GM21423 (cell line): ENCODE measurements at regions not wholly inside any gene's neighbourhood (a gene's known extent, or its start where the extent isn't known, plus 50 kb on each side); places are given as distances from the start of the nearest gene placed in this dataset.

ENCODE experiments used
- ATAC-seq: cut with Tn5 transposase; IDR thresholded peaks from one replicate; pipeline ENCODE4 v1.9.1; 2021; ENCODE audit warnings: mild to moderate bottlenecking, moderate library complexity; ENCODE audit not compliant: unreplicated experiment

DNA sequence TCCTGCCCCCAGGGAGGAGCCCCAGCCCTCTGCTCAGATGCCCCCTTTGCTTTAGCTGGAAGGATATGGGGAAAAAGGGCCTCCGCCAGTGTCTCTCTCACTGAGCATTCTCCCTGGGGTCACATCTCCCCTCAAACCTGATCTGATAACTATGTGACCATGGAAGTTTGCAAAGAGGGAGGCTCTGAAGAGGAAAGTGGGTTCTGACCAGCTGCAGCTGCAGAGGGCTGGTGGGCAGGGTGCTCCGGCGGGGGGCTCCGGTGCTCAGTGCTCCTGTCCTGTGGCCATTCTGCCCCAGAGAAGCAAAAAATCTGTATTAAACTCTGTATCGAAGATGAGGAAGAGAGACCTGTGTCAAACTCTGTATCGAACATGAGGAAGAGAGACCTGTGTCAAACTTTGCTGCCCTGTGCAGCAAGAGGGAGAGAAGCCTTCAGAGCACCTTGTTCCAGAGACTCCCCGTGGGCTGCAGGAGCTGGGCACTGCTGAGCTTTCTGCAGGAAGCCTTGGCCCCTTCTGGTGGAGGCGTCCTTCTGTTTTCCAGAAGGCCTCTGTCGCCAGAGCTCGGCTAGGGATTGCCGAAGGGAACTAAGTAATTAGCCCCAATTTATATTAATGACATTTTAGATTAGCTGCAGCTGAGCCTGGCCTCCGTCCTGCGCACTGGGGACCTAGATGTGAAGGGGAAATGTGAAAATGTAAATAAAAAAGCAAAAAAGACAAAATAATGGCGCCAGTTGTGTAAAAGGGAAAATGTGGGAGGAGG lies 186.2 kb upstream of the C1orf174 start:
- ATAC-seq: no peak

DNA sequence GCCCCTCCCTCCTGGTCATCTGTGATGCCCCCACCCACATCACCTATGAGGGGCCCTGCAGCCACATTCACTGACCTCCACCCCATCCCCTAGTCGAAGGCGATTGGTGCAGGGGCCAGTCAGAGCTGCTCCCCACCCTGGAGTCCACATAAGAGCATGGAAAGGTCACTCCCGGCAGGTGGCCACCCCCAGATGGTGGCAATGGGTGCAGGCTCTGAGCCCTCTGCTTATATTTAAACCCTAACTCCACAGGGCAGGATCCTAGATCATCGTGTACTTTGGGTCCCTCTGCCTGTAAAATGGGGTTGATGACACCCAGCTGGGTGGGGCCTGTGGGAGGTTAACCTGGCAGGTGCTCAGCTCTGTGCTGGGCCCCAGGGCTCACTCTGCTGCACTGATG lies 186.8 kb upstream of the C1orf174 start:
- no peak for ATAC-seq

DNA sequence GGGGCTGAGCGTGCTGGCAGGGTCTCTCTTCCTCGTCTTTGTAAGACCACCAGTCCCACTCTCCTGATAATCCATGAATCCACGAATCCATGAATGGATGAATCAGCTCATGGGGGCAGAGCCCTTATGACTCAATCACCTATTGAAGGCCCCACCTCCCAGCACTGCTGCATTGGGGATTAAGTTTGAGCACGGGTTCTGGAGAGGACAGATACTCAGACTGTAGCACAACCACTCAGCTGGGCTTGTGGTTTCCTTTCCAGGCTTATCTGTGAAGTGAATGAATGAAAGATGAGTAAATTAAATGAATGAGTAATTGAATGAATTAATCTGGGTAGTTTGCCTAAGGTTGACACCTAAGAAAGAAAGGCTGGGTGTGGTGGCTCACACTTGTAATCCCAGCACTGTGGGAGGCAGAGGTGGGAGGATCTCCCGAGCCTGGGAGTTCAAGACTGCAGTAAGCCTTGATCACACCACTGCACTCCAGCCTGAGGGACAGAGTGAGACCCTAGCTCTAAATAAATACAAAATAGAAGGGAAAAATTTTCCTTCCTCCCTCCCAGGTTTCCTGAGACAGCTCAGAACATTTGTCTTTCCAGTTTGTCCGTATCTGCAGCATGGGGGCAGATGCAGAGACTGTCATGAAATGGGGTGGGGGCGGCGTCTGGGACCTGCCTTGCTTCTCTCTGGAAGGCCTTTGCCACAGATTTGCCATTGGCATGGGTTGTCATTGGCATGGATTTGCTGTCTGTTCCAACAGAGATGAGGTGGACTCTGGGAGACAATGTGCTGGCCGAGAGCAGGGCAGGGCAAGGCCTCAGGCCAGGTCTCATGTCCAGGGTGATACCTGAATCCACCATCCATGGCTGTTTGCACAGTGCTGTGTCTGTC lies 187.7 kb upstream of the C1orf174 start:
- ATAC-seq: no peak

DNA sequence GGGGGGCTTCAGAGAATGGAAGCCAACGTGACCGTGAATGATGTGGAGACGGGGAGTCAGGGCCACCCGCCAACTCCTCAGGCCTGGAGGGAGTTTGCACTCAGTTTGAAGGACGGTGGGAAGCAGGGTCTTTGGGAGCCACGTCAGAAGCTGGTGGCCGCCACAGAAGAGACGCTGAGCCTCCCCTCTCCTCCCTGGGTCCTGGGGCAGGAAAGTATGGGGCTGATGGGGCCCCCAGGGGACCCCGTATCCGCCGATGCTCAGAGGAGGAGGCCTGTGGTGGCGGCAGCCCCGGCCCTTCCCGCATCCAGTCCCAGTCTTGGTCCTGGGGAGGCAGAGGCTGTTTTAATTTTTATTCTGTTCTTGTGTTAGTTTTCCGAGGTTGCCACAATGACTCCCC lies 188.6 kb upstream of the C1orf174 start:
- no peak for ATAC-seq

DNA sequence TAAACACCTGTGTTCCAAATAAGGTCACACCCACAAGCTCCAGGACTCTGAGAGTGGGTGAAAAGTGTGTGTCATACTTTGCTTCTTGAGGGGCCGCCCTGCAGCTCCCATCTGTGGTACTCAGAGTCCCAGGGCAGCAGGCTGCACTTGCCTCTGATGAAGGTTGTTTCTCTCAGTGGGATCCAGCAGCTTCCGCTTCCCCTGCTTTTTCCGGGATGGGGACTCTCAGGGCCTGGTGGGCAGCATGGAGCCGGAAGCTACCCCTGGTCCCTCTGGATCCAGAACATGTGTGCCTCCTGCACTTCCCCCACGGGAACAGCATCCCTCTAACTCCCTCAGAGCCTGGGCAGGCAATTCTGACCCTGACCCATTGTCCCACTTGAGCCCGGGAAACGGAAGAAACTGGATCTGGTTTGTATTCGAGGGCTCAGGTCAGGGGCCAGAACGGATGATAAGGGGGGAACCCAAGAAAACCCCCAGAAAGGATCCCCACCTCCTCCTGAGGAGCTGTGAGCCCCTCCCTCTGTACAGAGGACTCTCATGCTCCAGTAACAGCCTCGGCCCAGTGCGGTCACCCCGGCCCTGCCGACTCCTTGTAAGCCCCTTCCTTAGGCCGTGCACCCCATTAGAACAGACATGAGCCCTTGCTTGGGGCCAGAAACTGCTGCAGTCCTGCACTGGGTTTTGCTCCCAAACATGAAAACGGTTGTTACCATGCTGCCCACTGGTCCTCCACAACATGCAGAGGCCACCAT lies 189.5 kb upstream of the C1orf174 start:
- ATAC-seq: no peak

DNA sequence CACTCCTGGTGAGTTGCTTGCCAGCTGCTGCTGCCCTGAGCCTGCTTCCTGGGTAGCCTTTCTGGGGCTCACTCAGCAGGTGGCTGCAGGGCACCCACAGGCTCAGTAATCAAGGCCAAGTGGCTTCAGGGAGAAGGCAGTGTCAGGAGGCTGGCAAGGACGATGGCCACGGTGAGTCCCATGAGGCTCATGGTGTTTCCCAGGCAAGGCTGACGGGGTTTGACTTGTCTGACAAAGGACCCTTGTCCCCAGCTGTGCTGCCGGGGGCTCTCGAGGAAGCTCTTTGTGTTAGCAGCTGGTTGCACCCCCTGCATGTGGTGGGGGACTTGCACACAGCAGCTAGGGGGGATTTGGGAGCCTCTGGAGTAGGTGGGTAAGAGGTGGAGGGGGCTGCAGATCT lies 190.5 kb upstream of the C1orf174 start:
- no peak for ATAC-seq

DNA sequence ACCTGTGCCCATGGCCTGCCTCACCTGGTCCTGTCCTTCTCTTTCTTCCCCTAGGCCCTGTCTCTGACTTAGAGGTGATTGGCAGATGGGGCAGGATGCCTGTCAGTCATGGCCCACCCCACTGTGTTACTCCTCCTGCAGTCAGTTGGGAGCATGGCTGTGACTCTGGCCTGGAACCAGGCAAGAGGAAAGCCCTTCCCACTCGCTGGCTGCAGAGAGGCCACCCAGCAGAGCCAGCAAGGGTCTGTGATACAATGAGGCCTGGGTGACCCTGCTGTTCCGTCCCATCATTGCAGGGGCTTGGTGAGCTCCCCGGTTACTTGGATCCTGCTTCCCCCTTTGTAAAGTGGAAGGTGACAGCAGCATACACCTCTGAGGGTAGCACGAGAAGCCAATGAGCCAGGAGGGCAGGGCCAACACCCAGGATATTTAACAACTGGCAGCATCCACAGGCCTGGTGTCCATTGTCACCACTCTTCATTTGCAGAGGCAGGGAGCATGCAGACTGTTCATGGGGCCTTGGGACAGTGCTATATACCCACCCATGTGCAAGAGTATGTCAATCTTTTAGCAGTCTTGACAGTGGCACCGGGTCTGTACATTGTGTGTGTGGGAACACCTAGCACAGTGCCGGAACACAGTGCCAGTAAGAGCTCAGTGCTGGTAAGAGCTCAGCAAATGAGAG lies 191.0 kb upstream of the C1orf174 start:
- ATAC-seq: no peak

DNA sequence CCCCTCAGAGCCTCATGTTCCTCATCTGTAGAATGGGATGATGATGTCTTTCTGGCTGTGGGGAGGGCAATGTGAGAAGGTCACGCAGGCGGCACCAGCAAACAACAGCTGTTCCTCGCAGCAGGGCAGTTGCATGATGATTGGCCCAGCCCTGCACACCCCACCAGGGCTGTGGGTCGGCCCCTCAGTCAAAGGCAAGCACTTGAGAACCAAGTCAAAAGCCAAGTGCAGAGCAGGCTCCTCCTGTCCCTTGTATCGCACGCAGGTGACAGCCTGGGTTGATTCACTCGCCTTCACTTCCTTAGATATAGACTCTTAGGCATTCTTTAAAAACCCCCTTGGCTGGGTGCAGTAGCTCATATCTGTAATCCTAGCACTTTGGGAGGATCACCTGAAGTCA lies 191.9 kb upstream of the C1orf174 start:
- no peak for ATAC-seq

DNA sequence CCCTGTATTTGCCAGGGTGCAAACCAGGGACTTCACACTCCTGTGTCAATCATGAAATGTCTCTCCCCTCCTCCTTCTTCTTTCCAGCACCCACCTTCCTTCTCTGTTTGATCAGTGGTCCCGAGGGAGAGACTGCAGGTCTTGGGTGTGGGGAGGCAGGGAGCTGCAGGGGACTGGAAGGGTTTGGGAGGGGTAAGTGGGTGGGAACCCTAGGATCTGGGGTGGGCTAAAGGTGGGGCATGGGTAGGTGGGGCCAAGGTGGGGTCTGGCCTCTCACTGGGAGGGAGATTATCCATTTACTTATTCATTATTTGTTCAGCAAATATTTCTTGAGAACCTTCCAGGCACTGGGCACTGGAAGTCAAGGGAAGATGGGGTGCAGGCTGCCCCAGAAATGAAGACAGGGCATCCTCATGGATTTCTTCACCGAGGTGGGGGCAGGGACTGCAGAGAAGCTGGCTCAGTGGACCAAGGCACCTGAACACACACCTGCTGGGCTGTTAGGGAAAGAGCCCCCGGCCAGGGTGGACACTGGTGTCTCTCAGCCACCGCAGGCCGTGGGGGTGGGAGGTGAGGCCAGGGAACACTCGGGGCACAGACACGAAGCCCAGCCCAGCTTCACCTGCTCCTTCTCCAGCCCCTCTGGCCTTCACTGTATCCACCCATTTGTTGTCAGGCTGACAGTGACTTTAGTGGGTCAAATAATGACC lies 193.9 kb upstream of the C1orf174 start:
- no peak for ATAC-seq

DNA sequence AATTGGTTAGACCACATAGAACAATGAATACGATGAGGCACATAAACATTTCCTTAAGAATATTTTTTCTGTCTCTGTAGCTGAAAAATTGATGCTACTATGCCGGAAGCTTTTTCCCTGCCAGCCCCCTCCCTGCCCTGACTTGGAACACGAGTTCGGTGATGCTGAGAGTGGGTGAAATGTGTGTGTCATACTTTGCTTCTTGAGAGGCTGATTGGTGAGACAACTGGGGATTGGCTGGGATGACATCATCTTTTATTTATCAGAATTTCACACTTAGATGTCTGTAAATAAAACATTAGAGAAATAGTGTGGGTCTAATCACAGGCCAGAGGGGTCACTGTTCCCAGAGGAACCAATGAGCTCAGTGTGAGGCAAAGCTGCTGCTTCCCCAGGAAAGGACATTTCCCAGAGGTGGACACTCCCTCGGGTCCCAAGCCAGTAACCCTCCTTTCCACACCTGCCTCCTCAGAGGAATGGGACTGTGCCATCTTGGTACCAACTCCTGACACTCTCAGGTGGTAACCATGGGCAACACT lies 195.4 kb upstream of the C1orf174 start:
- no peak for ATAC-seq

DNA sequence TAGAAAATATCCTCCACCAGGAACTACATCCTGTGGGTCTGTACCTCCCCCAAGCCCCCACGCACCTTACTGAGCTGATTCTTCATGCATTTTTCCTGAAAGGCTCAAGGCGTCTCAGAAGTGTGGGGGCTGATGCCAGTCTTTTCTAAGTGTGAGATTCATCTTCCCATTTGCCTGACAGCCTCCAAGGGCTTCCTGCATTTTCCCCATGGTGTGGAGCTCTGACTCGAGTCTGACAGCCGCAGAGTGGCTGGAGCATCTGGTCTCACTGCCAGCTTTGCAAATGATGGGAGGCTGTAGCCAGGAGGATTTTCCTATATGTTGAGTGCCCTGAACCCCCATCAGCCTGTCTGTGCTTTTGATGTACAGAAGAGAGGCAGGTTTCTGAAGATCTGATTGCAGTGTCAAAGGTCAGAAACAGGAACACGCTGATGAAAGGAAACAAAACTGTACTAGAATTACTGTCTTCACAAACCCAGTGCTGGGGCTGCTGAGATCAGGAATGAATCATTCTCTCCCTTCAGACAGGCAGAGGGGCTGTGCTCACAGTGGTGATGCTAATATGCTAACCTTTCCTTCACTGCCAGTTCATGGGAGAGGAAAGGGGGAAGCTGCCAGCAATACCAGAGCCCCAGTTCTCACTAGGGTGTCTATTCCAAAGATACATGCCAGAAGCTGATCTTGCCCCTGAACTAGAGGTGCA lies 201.5 kb upstream of the C1orf174 start:
- no peak for ATAC-seq

DNA sequence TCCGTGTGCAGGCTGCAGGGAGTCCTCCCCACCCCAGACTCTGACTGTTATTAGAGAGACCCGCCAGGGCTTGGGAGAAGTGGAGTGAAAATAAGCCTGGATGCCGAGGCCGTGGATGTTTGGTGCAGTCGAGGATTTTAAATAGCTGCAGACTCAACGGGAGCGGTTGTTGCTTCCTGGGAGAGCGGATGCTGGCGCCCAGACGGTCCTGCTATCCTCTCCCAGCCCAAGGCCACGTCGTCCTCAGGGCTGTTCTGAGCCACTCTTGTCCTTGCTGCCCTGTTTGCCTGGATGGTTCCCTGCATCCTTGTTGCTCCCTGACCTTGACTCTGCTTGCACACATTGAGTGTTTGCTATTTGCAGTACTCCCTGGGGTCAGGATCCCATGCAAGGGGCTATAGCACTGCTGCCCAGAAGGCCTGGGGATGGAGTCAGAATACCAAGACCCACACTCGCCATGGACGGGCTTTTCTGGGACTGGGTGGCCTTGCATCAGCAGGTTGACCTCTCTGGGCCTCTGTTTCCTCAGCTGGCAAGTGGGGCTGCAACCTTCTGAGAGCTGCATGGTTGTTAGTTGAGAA lies 205.3 kb upstream of the C1orf174 start:
- no peak for ATAC-seq

DNA sequence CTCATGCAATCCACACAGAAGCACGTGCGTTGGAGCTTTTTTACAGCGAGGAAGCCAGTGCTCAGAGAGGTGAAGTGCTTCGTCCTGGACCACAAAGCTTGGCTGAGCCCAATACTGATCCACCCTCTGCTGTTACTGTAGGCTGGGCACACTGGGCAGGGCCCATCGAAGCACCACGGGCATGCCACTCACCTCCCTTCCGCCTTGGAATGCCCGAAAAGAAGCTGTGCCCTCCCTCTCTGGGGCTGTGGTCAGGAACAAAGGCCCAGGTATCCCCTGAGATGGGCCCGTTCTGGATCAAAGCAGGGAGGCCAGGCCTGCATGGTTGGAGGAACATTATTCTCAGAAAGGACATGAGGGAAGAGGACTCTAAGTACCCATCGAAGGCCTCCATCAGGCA lies 206.7 kb upstream of the C1orf174 start:
- ATAC-seq: no peak

DNA sequence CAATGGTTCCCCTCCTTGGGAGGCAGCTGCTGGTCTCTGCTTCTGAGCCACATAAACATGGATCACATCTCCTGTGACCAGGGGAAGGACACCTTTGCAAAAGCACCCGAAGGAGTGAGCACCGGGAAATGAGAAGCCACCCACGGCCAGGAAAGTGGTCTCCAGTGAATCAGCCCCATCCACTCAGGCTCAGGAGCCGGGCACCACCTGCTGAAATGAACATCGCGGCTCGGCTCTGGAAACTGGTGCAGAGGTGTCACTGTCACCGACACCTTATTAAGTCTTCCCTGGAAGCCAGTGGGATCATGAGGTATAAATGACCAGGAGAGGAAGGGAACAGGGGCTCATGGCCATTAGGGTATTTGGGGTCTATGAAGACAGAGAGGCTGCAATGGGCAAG lies 207.2 kb upstream of the C1orf174 start:
- no peak for ATAC-seq

DNA sequence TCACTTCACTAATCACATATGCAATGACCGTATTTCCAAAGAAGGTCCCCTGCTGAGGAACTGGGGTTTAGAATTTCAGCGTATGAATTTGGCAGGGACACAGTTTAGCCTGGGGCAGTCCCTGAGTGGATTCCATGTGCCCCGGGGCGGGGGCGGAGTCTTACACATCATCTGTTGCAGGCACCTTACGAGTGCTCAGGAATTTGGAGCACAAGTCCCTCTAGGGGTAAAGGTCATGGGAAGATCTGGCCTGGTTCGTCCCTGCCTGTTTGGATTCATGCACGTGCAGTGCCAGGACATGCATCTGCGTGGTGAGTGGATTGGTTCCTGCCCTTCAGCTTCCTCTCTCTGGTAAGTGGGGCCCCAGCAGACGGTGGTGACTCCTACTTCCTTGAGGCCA lies 208.3 kb upstream of the C1orf174 start:
- ATAC-seq: no peak

DNA sequence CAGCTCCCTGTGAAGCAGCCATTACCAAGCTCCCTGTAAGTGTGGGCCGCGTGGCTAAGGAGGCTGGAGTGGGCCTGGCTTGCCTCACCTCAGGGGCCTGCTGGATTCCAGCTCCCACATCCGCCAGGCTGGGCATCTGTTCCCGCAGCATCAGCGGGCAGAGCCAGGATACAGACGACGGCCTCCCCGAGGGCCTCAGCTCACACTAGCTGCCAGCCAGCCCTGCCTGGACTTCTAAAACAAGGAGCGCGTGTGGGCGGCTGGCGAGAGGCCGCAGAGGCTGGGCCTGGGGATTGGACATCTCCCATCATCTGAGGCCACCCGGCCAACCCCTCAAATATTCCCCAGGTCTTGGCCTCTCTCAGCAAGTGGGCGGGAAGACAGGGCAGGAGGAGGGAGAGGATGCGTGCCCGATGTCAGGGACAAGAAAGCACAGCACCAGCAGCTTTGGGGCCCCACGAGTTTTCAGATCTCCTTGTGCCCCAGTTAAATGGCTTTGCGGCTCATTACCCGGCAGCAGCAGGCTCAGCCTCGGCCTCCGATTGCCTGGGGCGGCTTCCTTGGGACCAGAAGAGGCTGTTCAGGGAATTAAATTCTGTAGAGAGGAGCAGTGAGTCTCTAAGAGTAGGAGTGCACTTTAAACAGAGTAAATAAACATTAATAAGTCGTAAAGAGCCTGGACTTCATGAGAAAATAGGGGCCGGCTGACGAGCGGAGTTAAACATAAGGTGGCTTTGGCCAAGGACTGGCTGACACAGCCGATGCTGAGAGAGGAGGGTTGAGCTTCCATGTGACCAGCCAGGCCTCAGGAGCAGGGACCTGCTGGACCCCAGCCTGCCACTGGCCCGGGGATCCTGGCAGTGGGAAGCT lies 208.9 kb upstream of the C1orf174 start:
- no peak for ATAC-seq

DNA sequence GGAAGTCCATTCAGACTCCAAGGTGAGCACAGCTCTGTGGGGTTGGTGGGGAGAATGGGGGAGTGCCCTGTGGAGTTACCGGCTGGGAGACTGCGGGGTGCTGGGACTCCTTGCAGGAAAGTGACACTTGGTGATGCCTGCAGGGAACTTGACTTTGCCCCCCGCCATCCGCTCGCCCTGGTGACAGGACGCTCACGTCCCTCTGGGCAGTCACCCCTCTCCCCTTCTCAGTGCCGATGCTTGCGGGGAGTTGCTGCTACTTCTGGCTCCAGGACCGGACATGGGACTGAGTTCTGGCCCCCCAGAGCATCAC lies 209.5 kb upstream of the C1orf174 start:
- no peak for ATAC-seq

DNA sequence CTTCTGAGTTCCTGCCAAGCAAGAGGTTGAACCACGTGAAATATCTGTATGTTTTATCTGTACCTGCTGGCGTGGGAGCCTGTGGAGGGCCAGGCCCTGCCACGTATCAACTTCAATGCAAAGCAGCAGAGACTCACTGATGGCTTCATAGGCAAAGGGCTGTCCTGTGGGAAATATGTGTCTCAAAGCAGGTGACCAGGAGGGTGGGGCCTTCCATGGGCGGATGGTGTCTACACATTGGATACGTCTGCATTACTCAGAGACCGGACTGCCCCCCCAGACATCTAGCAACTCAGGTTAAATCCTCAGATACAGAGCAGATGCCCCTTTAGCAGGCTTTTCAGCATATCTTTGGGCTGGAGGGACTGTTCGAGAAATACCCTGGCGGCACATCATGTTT lies 210.8 kb upstream of the C1orf174 start:
- ATAC-seq: no peak
